GM23338 (cell line): ENCODE measurements at regions not wholly inside any gene's neighbourhood (a gene's known extent, or its start where the extent isn't known, plus 50 kb on each side); places are given as distances from the start of the nearest gene placed in this dataset.

ENCODE experiments used
- ATAC-seq: fragments of 200-7000 bp; cut with Tn5 transposase; 3 replicates; pipeline ENCODE4 v1.9.1; 2020
- DNase-seq: peaks from one replicate; pipeline ENCODE4 v3.0.0-alpha.2; 2015; ENCODE audit warnings: low spot score
- H2AFZ ChIP-seq: fragments of 200-600 bp; sonication (generic); 2 replicates; pipeline ENCODE4 v1.8.0; 2016; ENCODE audit warnings: antibody characterized with exemption, mild to moderate bottlenecking, moderate library complexity
- H3F3A ChIP-seq: fragments of 200-600 bp; sonication (generic); replicated peaks from 2 replicates; pipeline ENCODE4 v1.8.0; 2017; ENCODE audit warnings: antibody characterized with exemption, mixed run types, low read depth
- H3K27ac ChIP-seq: fragments of 200-600 bp; sonication (generic); 2 replicates; pipeline ENCODE4 v1.6.1; 2016; ENCODE audit warnings: low read depth
- H3K27me3 ChIP-seq: fragments of 200-600 bp; sonication (generic); 2 replicates; pipeline ENCODE4 v1.8.0; 2016; ENCODE audit warnings: mild to moderate bottlenecking, mixed run types, moderate library complexity; ENCODE audit not compliant: insufficient read depth
- H3K36me3 ChIP-seq: fragments of 200-600 bp; sonication (generic); 2 replicates; pipeline ENCODE4 v1.8.0; 2016; ENCODE audit warnings: mild to moderate bottlenecking; ENCODE audit not compliant: insufficient read depth
- H3K4me1 ChIP-seq: fragments of 200-600 bp; sonication (generic); 2 replicates; pipeline ENCODE4 v1.8.0; 2016; ENCODE audit warnings: mild to moderate bottlenecking, moderate library complexity; ENCODE audit not compliant: insufficient read depth
- H3K4me2 ChIP-seq: fragments of 200-600 bp; sonication (generic); 2 replicates; pipeline ENCODE4 v1.7.1; 2017; ENCODE audit warnings: mixed run types
- H3K4me3 ChIP-seq: fragments of 200-600 bp; sonication (generic); 2 replicates; pipeline ENCODE4 v1.6.1; 2016; ENCODE audit warnings: mixed run types
- H3K79me2 ChIP-seq: fragments of 200-600 bp; sonication (generic); replicated peaks from 2 replicates; pipeline ENCODE4 v1.8.0; 2017; ENCODE audit warnings: mild to moderate bottlenecking; ENCODE audit not compliant: insufficient read depth
- H3K9me2 ChIP-seq: fragments of 200-600 bp; sonication (generic); 2 replicates; pipeline ENCODE4 v1.8.0; 2017; ENCODE audit not compliant: insufficient read depth
- H4K20me1 ChIP-seq: fragments of 200-600 bp; sonication (generic); replicated peaks from 2 replicates; pipeline ENCODE4 v1.8.0; 2017; ENCODE audit warnings: mild to moderate bottlenecking; ENCODE audit not compliant: insufficient read depth
- H3K27ac Mint-ChIP-seq: 2 replicates; pipeline ENCODE4 v1.8.0; 2020; ENCODE audit warnings: inconsistent platforms, mild to moderate bottlenecking, moderate library complexity, mixed read lengths
- H3K27me3 Mint-ChIP-seq: 3 replicates; pipeline ENCODE4 v1.8.0; 2022; ENCODE audit warnings: low read depth, mild to moderate bottlenecking, moderate library complexity, mixed read lengths, inconsistent platforms; ENCODE audit not compliant: insufficient read depth, poor library complexity
- H3K36me3 Mint-ChIP-seq: 3 replicates; pipeline ENCODE4 v1.8.0; 2021; ENCODE audit warnings: low read depth, mild to moderate bottlenecking, inconsistent platforms, moderate library complexity, mixed read lengths
- H3K4me1 Mint-ChIP-seq: 3 replicates; pipeline ENCODE4 v1.8.0; 2020; ENCODE audit warnings: mild to moderate bottlenecking, inconsistent platforms, mixed read lengths
- H3K4me3 Mint-ChIP-seq: 3 replicates; pipeline ENCODE4 v1.8.0; 2021; ENCODE audit warnings: moderate library complexity, mild to moderate bottlenecking, inconsistent platforms, mixed read lengths
- H3K9me3 Mint-ChIP-seq: 3 replicates; pipeline ENCODE4 v1.8.0; 2020; ENCODE audit warnings: moderate library complexity, mild to moderate bottlenecking, inconsistent platforms, mixed read lengths
- CREB1 ChIP-seq: fragments of 250-450 bp; sonication (Bioruptor Pico); IDR thresholded peaks from 2 replicates; pipeline ENCODE4 v1.5.0; 2020; ENCODE audit warnings: low read depth, mild to moderate bottlenecking, moderate library complexity
- CTCF ChIP-seq, 2 experiments: fragments of 200-600 bp in 1 of 2; sonication (generic) in 1 of 2; conservative IDR thresholded peaks; 2 replicates each; pipeline versions ENCODE4 v1.5.1 to v1.6.1; 2016 to 2017; ENCODE audit warnings: antibody characterized with exemption in 2 of 2, low read depth in 2 of 2, mild to moderate bottlenecking in 2 of 2, moderate library complexity in 1 of 2
- ETS1 ChIP-seq: IDR thresholded peaks from 2 replicates; pipeline ENCODE4 v1.6.1; 2016; ENCODE audit warnings: antibody characterized with exemption
- EZH2 ChIP-seq: fragments of 200-600 bp; sonication (generic); IDR thresholded peaks from one replicate; pipeline ENCODE4 v1.8.0; 2017; ENCODE audit warnings: antibody characterized with exemption, mild to moderate bottlenecking, low read depth; ENCODE audit not compliant: unreplicated experiment
- EZH2phosphoT487 ChIP-seq: fragments of 200-600 bp; sonication (generic); IDR thresholded peaks from one replicate; pipeline ENCODE4 v1.8.1; 2018; ENCODE audit warnings: antibody characterized with exemption; ENCODE audit not compliant: unreplicated experiment
- JUNB ChIP-seq: IDR thresholded peaks from one replicate; pipeline ENCODE4 v1.6.1; 2016; ENCODE audit warnings: antibody characterized with exemption; ENCODE audit not compliant: unreplicated experiment
- NANOG ChIP-seq: IDR thresholded peaks from 2 replicates; pipeline ENCODE4 v1.6.1; 2016; ENCODE audit warnings: antibody characterized with exemption, borderline replicate concordance
- POLR2AphosphoS5 ChIP-seq: IDR thresholded peaks from 2 replicates; pipeline ENCODE4 v1.6.1; 2016; ENCODE audit warnings: antibody characterized with exemption, low read depth
- REST ChIP-seq: IDR thresholded peaks from one replicate; pipeline ENCODE4 v1.6.1; 2018; ENCODE audit warnings: antibody characterized with exemption; ENCODE audit not compliant: unreplicated experiment
- STAT1 ChIP-seq: IDR thresholded peaks from one replicate; pipeline ENCODE4 v1.6.1; 2016; ENCODE audit warnings: antibody characterized with exemption; ENCODE audit not compliant: unreplicated experiment
- ZNF114 ChIP-seq: fragments of 250-450 bp; sonication (Bioruptor Pico); IDR thresholded peaks from 2 replicates; pipeline ENCODE4 v1.5.0; 2020; ENCODE audit warnings: mild to moderate bottlenecking, moderate library complexity
- ZNF331 ChIP-seq: fragments of 250-450 bp; sonication (Bioruptor Pico); IDR thresholded peaks from 2 replicates; pipeline ENCODE4 v1.5.0; 2020; ENCODE audit warnings: low read depth, mild to moderate bottlenecking, moderate library complexity
- ZNF462 ChIP-seq: fragments of 250-450 bp; sonication (Bioruptor Pico); IDR thresholded peaks from 2 replicates; pipeline ENCODE4 v1.5.0; 2020; ENCODE audit warnings: mild to moderate bottlenecking, moderate library complexity

- ATAC-seq = no peak
- no peak for DNase-seq
- Mint-ChIP-seq H3K9me3 (no peaks in the 10 kb centered on the region; the same call in 2 of the 3 replicates), H3K27me3 (peaks cover 24% of the 10 kb centered on the region), H3K4me3 (no peak overlapping the region), H3K27ac (no peak overlapping the region), H3K36me3 (peaks cover 41% of the 10 kb centered on the region), H3K4me1 (peaks cover 19% of the 10 kb centered on the region)
- peaks cover 4% of the 10 kb centered on the region for H4K20me1 ChIP-seq
- no peaks in the 10 kb centered on the region for H3K9me2 ChIP-seq
- H3K4me2 ChIP-seq = no peak overlapping the region
- TF ChIP-seq ZNF331 (CRISPR knock-in tag) (no peak), STAT1 (no peak), ZNF114 (CRISPR knock-in tag) (no peak), EZH2 (no peak), EZH2phosphoT487 (no peak), POLR2AphosphoS5 (no peak), ETS1 (no peak), CTCF (conservative IDR thresholded peaks at IDR 0.05; ENCODE audit: low read depth in 2 of 2) (no peak), CREB1 (CRISPR knock-in tag) (no peak), REST (no peak), ZNF462 (CRISPR knock-in tag) (no peak), JUNB (no peak), NANOG (no peak)
- no peaks in the 10 kb centered on the region for H3K27me3 ChIP-seq
- peaks cover 9% of the 10 kb centered on the region; the same call in 1 of the 2 replicates for H3K79me2 ChIP-seq
- peaks cover 5% of the 10 kb centered on the region; the same call in 1 of the 2 replicates for H3K4me1 ChIP-seq
- no peak overlapping the region for H3K27ac ChIP-seq
- no peak overlapping the region for H2AFZ ChIP-seq
- no peaks in the 10 kb centered on the region for H3K36me3 ChIP-seq
- H3K4me3 ChIP-seq = no peak overlapping the region
- H3F3A ChIP-seq = no peaks in the 10 kb centered on the region
Observed at GRCh38 chr12:124458992-124459851, 108.2 kb downstream of the NCOR2 start.
